ENCODE measurements at regions not wholly inside any gene's neighbourhood (a gene's known extent, or its start where the extent isn't known, plus 50 kb on each side); places are given as distances from the start of the nearest gene placed in this dataset.

GRCh38 chr13:20344836-20345490 lies 112.8 kb upstream of the GJB6 start:
- H2AFZ ChIP-seq, result no peak overlapping the region
- H3K27me3 ChIP-seq, result no peaks in the 10 kb centered on the region
- no peaks in the 10 kb centered on the region for H3K9me3 ChIP-seq (ENCODE audit: low read depth)
- DNase-seq (ENCODE audit: low spot score), result no peak
- no peaks in the 10 kb centered on the region for H3K4me1 ChIP-seq (ENCODE audit: insufficient read depth)
- H3K79me2 ChIP-seq, result no peaks in the 10 kb centered on the region
- no peaks in the 10 kb centered on the region for H3K9me2 ChIP-seq (replicated peaks; ENCODE audit: insufficient read depth)
- H3K36me3 ChIP-seq (replicated peaks; ENCODE audit: insufficient read depth, low read depth), result no peaks in the 10 kb centered on the region
- WGBS (ENCODE audit: low lambda C conversion rate, missing lambda C conversion rate), result 77% methylated on average over 10 of the region's 10 CpGs
- no peak overlapping the region for H3K4me2 ChIP-seq
- no peak for TF ChIP-seq CTCF (IDR thresholded peaks at IDR 0.05; ENCODE audit: poor library complexity)
- no peak for TF ChIP-seq EZH2phosphoT487 (IDR thresholded peaks at IDR 0.05; ENCODE audit: low read depth, severe bottlenecking, unreplicated experiment)
- no peak for TF ChIP-seq EZH2 (IDR thresholded peaks at IDR 0.05; ENCODE audit: borderline replicate concordance)
- no peak overlapping the region for H3K27ac ChIP-seq
- no peak overlapping the region for H3K4me3 ChIP-seq
- no peaks in the 10 kb centered on the region for H4K20me1 ChIP-seq (ENCODE audit: insufficient read depth, poor library complexity, severe bottlenecking)

- Histone ChIP-seq H3K9me2 (replicated peaks; ENCODE audit: insufficient read depth) (no peaks in the 10 kb centered on the region), H3K9me3 (ENCODE audit: low read depth) (no peaks in the 10 kb centered on the region), H4K20me1 (ENCODE audit: insufficient read depth, poor library complexity, severe bottlenecking) (no peaks in the 10 kb centered on the region), H3K27ac (no peak overlapping the region), H3K4me2 (no peak overlapping the region), H3K4me1 (ENCODE audit: insufficient read depth) (no peaks in the 10 kb centered on the region), H3K36me3 (replicated peaks; ENCODE audit: insufficient read depth, low read depth) (no peaks in the 10 kb centered on the region), H3K27me3 (no peaks in the 10 kb centered on the region), H3K4me3 (no peak overlapping the region), H3K79me2 (no peaks in the 10 kb centered on the region), H2AFZ (no peak overlapping the region)
- TF ChIP-seq EZH2 (IDR thresholded peaks at IDR 0.05; ENCODE audit: borderline replicate concordance) (no peak), EZH2phosphoT487 (IDR thresholded peaks at IDR 0.05; ENCODE audit: low read depth, severe bottlenecking, unreplicated experiment) (no peak), CTCF (IDR thresholded peaks at IDR 0.05; ENCODE audit: poor library complexity) (no peak)
- DNase-seq (ENCODE audit: low spot score), result no peak
- 97% methylated on average over 3 of the region's 3 CpGs for WGBS (ENCODE audit: low lambda C conversion rate, missing lambda C conversion rate)
Observed at GRCh38 chr13:20342311-20342710, 110.2 kb upstream of the GJB6 start.

- TF ChIP-seq CTCF (IDR thresholded peaks at IDR 0.05; ENCODE audit: poor library complexity) (no peak), EZH2 (IDR thresholded peaks at IDR 0.05; ENCODE audit: borderline replicate concordance) (no peak), EZH2phosphoT487 (IDR thresholded peaks at IDR 0.05; ENCODE audit: low read depth, severe bottlenecking, unreplicated experiment) (no peak)
- Histone ChIP-seq H3K27me3 (no peaks in the 10 kb centered on the region), H2AFZ (no peak overlapping the region), H3K9me3 (ENCODE audit: low read depth) (no peaks in the 10 kb centered on the region), H4K20me1 (ENCODE audit: insufficient read depth, poor library complexity, severe bottlenecking) (no peaks in the 10 kb centered on the region), H3K9me2 (replicated peaks; ENCODE audit: insufficient read depth) (no peaks in the 10 kb centered on the region), H3K4me3 (no peak overlapping the region), H3K4me2 (no peak overlapping the region), H3K79me2 (no peaks in the 10 kb centered on the region), H3K4me1 (ENCODE audit: insufficient read depth) (no peaks in the 10 kb centered on the region), H3K36me3 (replicated peaks; ENCODE audit: insufficient read depth, low read depth) (no peaks in the 10 kb centered on the region), H3K27ac (no peak overlapping the region)
- no peak for DNase-seq (ENCODE audit: low spot score)
- 77% methylated on average over 10 of the region's 10 CpGs for WGBS (ENCODE audit: low lambda C conversion rate, missing lambda C conversion rate)
Observed at GRCh38 chr13:20340759-20341171, 108.6 kb upstream of the GJB6 start.

All from hepatocyte (in vitro differentiated cells).